IMR-90 (cell line): ENCODE measurements at regions not wholly inside any gene's neighbourhood (a gene's known extent, or its start where the extent isn't known, plus 50 kb on each side); places are given as distances from the start of the nearest gene placed in this dataset.

Experiments
- ATAC-seq: fragments of 200-7000 bp; cut with Tn5 transposase; 2 replicates; pipeline ENCODE4 v1.9.1; 2020; ENCODE audit warnings: low read depth, mild to moderate bottlenecking, moderate library complexity
- BruUV-seq: library from RNA; stranded (reverse); fragments of 400-500 nt; replicated peaks from 2 replicates; lab custom pipeline; 2021; lab: Mats Ljungman, UMichigan
- CTCF ChIA-PET: fragments of 300-600 bp; formaldehyde crosslinking; extraction: SDS; loops from one replicate; lab custom pipeline; 2021; ENCODE audit warnings: antibody characterized with exemption; lab: Yijun Ruan, JAX
- POLR2A ChIA-PET: fragments of 300-600 bp; sonication (Branson Sonifier 250); formaldehyde crosslinking; loops from one replicate; lab custom pipeline; 2022; ENCODE audit warnings: antibody characterized with exemption; ENCODE audit not compliant: unreplicated experiment; lab: Charles Lee
- DNase-seq: peaks from one replicate; pipeline ENCODE4 v3.0.0; 2013
- H2AFZ ChIP-seq: replicated peaks from 2 replicates; pipeline ENCODE3; 2013; ENCODE audit warnings: low read length, mild to moderate bottlenecking; ENCODE audit not compliant: poor library complexity
- H2AK5ac ChIP-seq: 2 replicates; pipeline ENCODE4 v1.6.1; 2013; ENCODE audit warnings: low read depth, low read length, inconsistent platforms
- H2AK9ac ChIP-seq: replicated peaks from 2 replicates; pipeline ENCODE3; 2013; ENCODE audit warnings: mild to moderate bottlenecking, low read depth, low read length, moderate library complexity; ENCODE audit not compliant: poor library complexity
- H2BK120ac ChIP-seq: 2 replicates; pipeline ENCODE4 v1.6.1; 2013; ENCODE audit warnings: low read depth, low read length, inconsistent platforms
- H2BK15ac ChIP-seq: 3 replicates; pipeline ENCODE4 v1.6.1; 2013; ENCODE audit warnings: low read depth, low read length, inconsistent platforms
- H2BK20ac ChIP-seq: 2 replicates; pipeline ENCODE4 v1.6.1; 2013; ENCODE audit warnings: low read depth, mild to moderate bottlenecking, inconsistent platforms, low read length, moderate library complexity
- H2BK5ac ChIP-seq: 2 replicates; pipeline ENCODE4 v1.6.1; 2013; ENCODE audit warnings: mild to moderate bottlenecking, low read depth, low read length, inconsistent platforms; ENCODE audit not compliant: poor library complexity, severe bottlenecking
- H3K14ac ChIP-seq: replicated peaks from 2 replicates; pipeline ENCODE4 v1.6.1; 2013; ENCODE audit warnings: low read depth, low read length, inconsistent platforms
- H3K18ac ChIP-seq: 2 replicates; pipeline ENCODE4 v1.6.1; 2013; ENCODE audit warnings: low read depth, low read length, control low read depth
- H3K23ac ChIP-seq: 2 replicates; pipeline ENCODE4 v1.6.1; 2013; ENCODE audit warnings: low read depth, low read length, inconsistent platforms
- H3K27ac ChIP-seq: 2 replicates; pipeline ENCODE4 v1.5.1; 2013; ENCODE audit warnings: mild to moderate bottlenecking, control low read depth, low read length; ENCODE audit not compliant: insufficient read depth
- H3K27me3 ChIP-seq: 2 replicates; pipeline ENCODE4 v1.6.1; 2013; ENCODE audit warnings: low read length; ENCODE audit not compliant: control insufficient read depth, insufficient read depth
- H3K36me3 ChIP-seq: 2 replicates; pipeline ENCODE4 v1.6.1; 2013; ENCODE audit warnings: low read length, mixed read lengths; ENCODE audit not compliant: control insufficient read depth, insufficient read depth
- H3K4ac ChIP-seq: 2 replicates; pipeline ENCODE4 v1.6.1; 2013; ENCODE audit warnings: low read depth, low read length, inconsistent platforms
- H3K4me1 ChIP-seq: 2 replicates; pipeline ENCODE4 v1.6.1; 2013; ENCODE audit warnings: low read length, mixed read lengths; ENCODE audit not compliant: control insufficient read depth, insufficient read depth
- H3K4me2 ChIP-seq: 2 replicates; pipeline ENCODE4 v1.6.1; 2013; ENCODE audit warnings: low read depth, mild to moderate bottlenecking, control low read depth, low read length, moderate library complexity
- H3K4me3 ChIP-seq: 2 replicates; pipeline ENCODE4 v1.5.1; 2013; ENCODE audit warnings: low read depth, mild to moderate bottlenecking, control low read depth, low read length, moderate library complexity; ENCODE audit not compliant: insufficient read depth
- H3K56ac ChIP-seq: 2 replicates; pipeline ENCODE4 v1.6.1; 2013; ENCODE audit warnings: low read length, inconsistent platforms; ENCODE audit not compliant: insufficient read depth; ENCODE audit errors: extremely low read depth
- H3K79me1 ChIP-seq, 2 experiments: 2 replicates each; pipeline ENCODE4 v1.6.1; 2013; ENCODE audit warnings: low read length in 2 of 2, inconsistent platforms in 1 of 2, low read depth in 1 of 2
- H3K9ac ChIP-seq: 2 replicates; pipeline ENCODE4 v1.6.1; 2013; ENCODE audit warnings: low read depth, low read length, control low read depth
- H3K9me1 ChIP-seq: 2 replicates; pipeline ENCODE4 v1.6.1; 2013; ENCODE audit warnings: low read length, inconsistent platforms; ENCODE audit not compliant: insufficient read depth
- H3K9me3 ChIP-seq: 2 replicates; pipeline ENCODE4 v1.6.1; 2013; ENCODE audit warnings: low read length; ENCODE audit not compliant: control insufficient read depth, insufficient read depth
- H4K20me1 ChIP-seq: 2 replicates; pipeline ENCODE4 v1.6.1; 2013; ENCODE audit warnings: low read length, inconsistent platforms; ENCODE audit not compliant: insufficient read depth
- H4K5ac ChIP-seq: 2 replicates; pipeline ENCODE4 v1.6.1; 2013; ENCODE audit warnings: mild to moderate bottlenecking, low read depth, low read length, control low read depth
- H4K8ac ChIP-seq, 2 experiments: 2 replicates each; pipeline ENCODE4 v1.6.1; 2013; ENCODE audit warnings: low read depth in 2 of 2, low read length in 2 of 2, control low read depth in 1 of 2, inconsistent platforms in 1 of 2
- H4K91ac ChIP-seq: 2 replicates; pipeline ENCODE4 v1.6.1; 2013; ENCODE audit warnings: low read depth, low read length, inconsistent platforms; ENCODE audit not compliant: insufficient read depth
- MAFK ChIP-seq: IDR thresholded peaks from 2 replicates; pipeline ENCODE4 v1.6.1; 2012; ENCODE audit warnings: low read depth, low read length, improper control_type of control experiment
- MXI1 ChIP-seq: IDR thresholded peaks from 2 replicates; pipeline ENCODE4 v1.6.1; 2012; ENCODE audit warnings: low read depth, mild to moderate bottlenecking, low read length, moderate library complexity, borderline replicate concordance
- USF2 ChIP-seq: fragments of 150-350 bp; IDR thresholded peaks from 2 replicates; pipeline ENCODE4 v1.6.1; 2017; ENCODE audit warnings: mild to moderate bottlenecking, antibody characterized with exemption, low read length, low read depth
- dilution Hi-C: fragments of 300-500 bp; cut with HindIII; formaldehyde crosslinking; loops from one replicate; pipeline ENCODE4 v1.14.3; 2018; ENCODE audit warnings: low sequenced_read_pairs; ENCODE audit not compliant: unreplicated experiment
- in situ Hi-C: fragments of 300-500 bp; cut with MboI; formaldehyde crosslinking; loops from 3 replicates; pipeline ENCODE4 v1.14.3; 2019; ENCODE audit warnings: low sequenced_read_pairs, inconsistent platforms, mixed read lengths
- intact Hi-C: fragments of 100-400 bp; cut with micrococcal nuclease; formaldehyde crosslinking; loops from 2 replicates; pipeline ENCODE4 v1.10.0; 2022

- no peak overlapping the region for H2AK9ac ChIP-seq
- H3K9me1 ChIP-seq = no peaks in the 10 kb centered on the region
- no peak overlapping the region for H3K4me3 ChIP-seq
- in situ Hi-C loops = no loop called here
- no peak for TF ChIP-seq USF2
- TF ChIP-seq MAFK = peak; percentile 61; the same call in 1 of the 2 replicates
- no peak for TF ChIP-seq MXI1
- H3K4me2 ChIP-seq = no peak overlapping the region
- no peaks in the 10 kb centered on the region for H3K27me3 ChIP-seq
- dilution Hi-C loops = no loop called here
- no peak overlapping the region for H3K4ac ChIP-seq
- H3K18ac ChIP-seq = no peak overlapping the region
- BruUV-seq = no TSS peak
- no peak overlapping the region for H2AK5ac ChIP-seq
- ATAC-seq (no peak), DNase-seq (no peak)
- H3K4me1 ChIP-seq = no peaks in the 10 kb centered on the region
- no peak overlapping the region for H2BK5ac ChIP-seq
- H3K27ac ChIP-seq = no peak overlapping the region
- ChIA-PET CTCF (no interaction called here), POLR2A (no interaction called here)
- H4K8ac ChIP-seq = no peak overlapping the region
- H4K5ac ChIP-seq = no peak overlapping the region
- no peaks in the 10 kb centered on the region for H3K36me3 ChIP-seq
- H4K91ac ChIP-seq = no peak overlapping the region
- no peak overlapping the region for H2BK15ac ChIP-seq
- H3K56ac ChIP-seq = no peak overlapping the region
- H3K79me1 ChIP-seq = no peaks in the 10 kb centered on the region
- H3K23ac ChIP-seq = no peak overlapping the region
- no peak overlapping the region for H2BK20ac ChIP-seq
- peaks cover 3% of the 10 kb centered on the region; the same call in 1 of the 2 replicates for H3K9me3 ChIP-seq
- H3K9ac ChIP-seq = no peak overlapping the region
- no peak overlapping the region for H3K14ac ChIP-seq
- no peaks in the 10 kb centered on the region for H4K20me1 ChIP-seq
- H2AFZ ChIP-seq = no peak overlapping the region
- no peak overlapping the region for H2BK120ac ChIP-seq
- intact Hi-C loops = no loop called here
These were observed 70.3 kb upstream of the CHODL start for GRCh38 chr21:18174370-18174769.
